ENCODE measurements at regions not wholly inside any gene's neighbourhood (a gene's known extent, or its start where the extent isn't known, plus 50 kb on each side); places are given as distances from the start of the nearest gene placed in this dataset.

DNA sequence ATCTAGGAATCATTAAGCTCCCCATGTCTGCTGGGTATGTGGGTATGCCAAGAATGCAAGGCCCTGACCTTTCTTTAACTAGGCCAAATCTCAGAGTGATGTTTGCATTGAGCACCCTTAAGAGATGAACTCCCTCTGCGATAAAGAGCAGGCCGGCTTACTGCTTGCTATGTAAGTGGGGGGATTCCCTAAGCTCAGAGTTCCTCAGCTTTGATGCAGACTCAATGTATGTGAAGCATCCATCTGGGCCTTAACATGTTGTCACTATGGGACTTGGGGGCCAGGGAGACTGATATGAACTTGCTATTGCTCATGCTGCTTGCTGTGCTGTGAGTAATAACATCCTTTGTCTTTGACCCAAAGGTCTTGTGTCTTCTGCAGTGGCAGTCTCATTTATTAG, 149.7 kb downstream of the C12orf75 start:
- H3K9ac ChIP-seq (ENCODE audit: insufficient read depth, low read depth, low read length), result no peak overlapping the region
- TF ChIP-seq RBM39 (IDR thresholded peaks at IDR 0.05; ENCODE audit: low read depth, low read length, poor library complexity, severe bottlenecking) (no peak), ZNF326 (CRISPR knock-in tag; IDR thresholded peaks at IDR 0.05; ENCODE audit: borderline replicate concordance) (no peak)
- TF ChIP-seq, protein P1, sequence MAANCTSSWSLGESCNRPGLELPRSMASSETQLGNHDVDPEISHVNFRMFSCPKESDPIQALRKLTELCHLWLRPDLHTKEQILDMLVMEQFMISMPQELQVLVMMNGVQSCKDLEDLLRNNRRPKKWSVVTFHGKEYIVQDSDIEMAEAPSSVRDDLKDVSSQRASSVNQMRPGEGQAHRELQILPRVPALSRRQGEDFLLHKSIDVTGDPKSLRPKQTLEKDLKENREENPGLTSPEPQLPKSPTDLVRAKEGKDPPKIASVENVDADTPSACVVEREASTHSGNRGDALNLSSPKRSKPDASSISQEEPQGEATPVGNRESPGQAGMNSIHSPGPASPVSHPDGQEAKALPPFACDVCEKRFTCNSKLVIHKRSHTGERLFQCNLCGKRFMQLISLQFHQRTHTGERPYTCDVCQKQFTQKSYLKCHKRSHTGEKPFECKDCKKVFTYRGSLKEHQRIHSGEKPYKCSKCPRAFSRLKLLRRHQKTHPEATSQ (CRISPR knock-in tag; IDR thresholded peaks at IDR 0.05; ENCODE audit: borderline replicate concordance), result no peak
- 21% methylated on average over 2 of the region's 2 CpGs for WGBS (ENCODE audit: low lambda C conversion rate)
- no peak overlapping the region for H3K27ac ChIP-seq (ENCODE audit: extremely low read length, insufficient read depth, low read length)
- in situ Hi-C loops (cut with HindIII; ENCODE audit: extremely low pct_ligation_motif_present, low pct_unique_long_range_greater_than_20kb) (no loop called here), intact Hi-C loops (cut with micrococcal nuclease; ENCODE audit: unreplicated experiment) (no loop called here)
- no peaks in the 10 kb centered on the region for H3K79me2 ChIP-seq (ENCODE audit: insufficient read depth, low read length)
- DNase-seq (ENCODE audit: low spot score) (no peak), ATAC-seq (no peak), FAIRE-seq (no peak)
- no peaks in the 10 kb centered on the region for H3K36me3 ChIP-seq (replicated peaks in 1 of 2; ENCODE audit: control insufficient read depth in 1 of 2, insufficient read depth in 2 of 2, low read length in 2 of 2)
- H3K4me1 ChIP-seq (ENCODE audit: insufficient read depth, low read length), result no peaks in the 10 kb centered on the region
- no peak overlapping the region for H2AFZ ChIP-seq (ENCODE audit: low read length)
- H3K9me3 ChIP-seq (ENCODE audit: low read length), result no peaks in the 10 kb centered on the region
- no peak overlapping the region for H3K4me2 ChIP-seq (ENCODE audit: low read depth, low read length)
- ChIA-PET CTCF (ENCODE audit: low intra/inter-chr PET ratio, low total read pairs) (no interaction called here), POLR2A (no interaction called here)
- H3K27me3 ChIP-seq (ENCODE audit: control insufficient read depth in 1 of 2, insufficient read depth in 2 of 2, low read length in 2 of 2), result no peaks in the 10 kb centered on the region
- no TSS peak for BruUV-seq (replicated peaks)
- no peaks in the 10 kb centered on the region for H4K20me1 ChIP-seq (ENCODE audit: insufficient read depth, low read length)
- no peak overlapping the region for H3K4me3 ChIP-seq (replicated peaks in 1 of 3; ENCODE audit: insufficient read depth in 1 of 3, low read depth in 2 of 3, low read length in 3 of 3)

DNA sequence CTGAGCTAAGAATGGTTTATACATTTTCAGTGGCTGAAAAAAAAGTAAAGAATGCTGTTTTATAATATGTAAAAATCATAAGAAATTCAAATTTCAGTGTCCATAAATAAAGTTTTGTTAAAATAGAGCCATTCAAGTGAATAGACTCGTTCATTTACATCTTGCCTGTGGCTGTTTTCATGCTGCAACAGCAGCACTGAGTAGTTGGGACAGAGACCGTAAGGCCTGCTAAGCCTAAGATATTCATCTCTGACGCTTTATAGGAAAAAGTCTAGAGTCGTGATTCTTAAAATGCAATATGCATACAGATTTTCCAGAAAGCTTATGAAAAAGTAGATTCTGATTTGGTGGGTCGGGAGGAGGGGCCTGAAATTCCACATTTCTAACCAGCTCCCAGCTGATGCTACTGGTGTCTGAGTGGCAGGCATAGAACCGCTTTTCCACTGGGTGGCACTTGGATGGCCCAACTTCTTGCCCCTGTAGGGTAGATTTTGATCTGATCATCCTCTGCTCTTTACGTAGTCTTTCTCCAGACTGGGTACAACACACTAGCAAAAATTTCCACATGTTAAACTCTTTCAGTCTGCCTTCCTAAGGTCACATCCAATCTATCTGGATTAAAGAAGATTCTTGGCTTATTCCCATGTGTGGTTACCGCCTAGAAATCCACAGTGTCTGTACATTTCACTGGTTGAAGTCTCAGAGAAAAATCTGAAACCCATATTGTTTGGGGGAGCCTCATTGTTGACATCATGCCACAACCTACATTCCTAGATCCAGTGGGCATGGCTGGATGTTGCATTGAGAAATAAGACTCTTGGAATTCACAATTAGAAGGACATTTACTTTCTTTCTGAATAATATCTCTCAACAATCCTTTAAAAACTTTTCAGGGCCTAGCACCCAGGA, 151.2 kb downstream of the C12orf75 start:
- no peaks in the 10 kb centered on the region for H3K79me2 ChIP-seq (ENCODE audit: insufficient read depth, low read length)
- TF ChIP-seq DMAP1 (CRISPR knock-in tag; IDR thresholded peaks at IDR 0.05) (no peak), IKZF1 (IDR thresholded peaks at IDR 0.05) (no peak), SUZ12 (IDR thresholded peaks at IDR 0.05; ENCODE audit: low read depth, low read length) (no peak), NRL (CRISPR knock-in tag; IDR thresholded peaks at IDR 0.05; ENCODE audit: borderline replicate concordance) (no peak)
- TF ChIP-seq, protein P2, sequence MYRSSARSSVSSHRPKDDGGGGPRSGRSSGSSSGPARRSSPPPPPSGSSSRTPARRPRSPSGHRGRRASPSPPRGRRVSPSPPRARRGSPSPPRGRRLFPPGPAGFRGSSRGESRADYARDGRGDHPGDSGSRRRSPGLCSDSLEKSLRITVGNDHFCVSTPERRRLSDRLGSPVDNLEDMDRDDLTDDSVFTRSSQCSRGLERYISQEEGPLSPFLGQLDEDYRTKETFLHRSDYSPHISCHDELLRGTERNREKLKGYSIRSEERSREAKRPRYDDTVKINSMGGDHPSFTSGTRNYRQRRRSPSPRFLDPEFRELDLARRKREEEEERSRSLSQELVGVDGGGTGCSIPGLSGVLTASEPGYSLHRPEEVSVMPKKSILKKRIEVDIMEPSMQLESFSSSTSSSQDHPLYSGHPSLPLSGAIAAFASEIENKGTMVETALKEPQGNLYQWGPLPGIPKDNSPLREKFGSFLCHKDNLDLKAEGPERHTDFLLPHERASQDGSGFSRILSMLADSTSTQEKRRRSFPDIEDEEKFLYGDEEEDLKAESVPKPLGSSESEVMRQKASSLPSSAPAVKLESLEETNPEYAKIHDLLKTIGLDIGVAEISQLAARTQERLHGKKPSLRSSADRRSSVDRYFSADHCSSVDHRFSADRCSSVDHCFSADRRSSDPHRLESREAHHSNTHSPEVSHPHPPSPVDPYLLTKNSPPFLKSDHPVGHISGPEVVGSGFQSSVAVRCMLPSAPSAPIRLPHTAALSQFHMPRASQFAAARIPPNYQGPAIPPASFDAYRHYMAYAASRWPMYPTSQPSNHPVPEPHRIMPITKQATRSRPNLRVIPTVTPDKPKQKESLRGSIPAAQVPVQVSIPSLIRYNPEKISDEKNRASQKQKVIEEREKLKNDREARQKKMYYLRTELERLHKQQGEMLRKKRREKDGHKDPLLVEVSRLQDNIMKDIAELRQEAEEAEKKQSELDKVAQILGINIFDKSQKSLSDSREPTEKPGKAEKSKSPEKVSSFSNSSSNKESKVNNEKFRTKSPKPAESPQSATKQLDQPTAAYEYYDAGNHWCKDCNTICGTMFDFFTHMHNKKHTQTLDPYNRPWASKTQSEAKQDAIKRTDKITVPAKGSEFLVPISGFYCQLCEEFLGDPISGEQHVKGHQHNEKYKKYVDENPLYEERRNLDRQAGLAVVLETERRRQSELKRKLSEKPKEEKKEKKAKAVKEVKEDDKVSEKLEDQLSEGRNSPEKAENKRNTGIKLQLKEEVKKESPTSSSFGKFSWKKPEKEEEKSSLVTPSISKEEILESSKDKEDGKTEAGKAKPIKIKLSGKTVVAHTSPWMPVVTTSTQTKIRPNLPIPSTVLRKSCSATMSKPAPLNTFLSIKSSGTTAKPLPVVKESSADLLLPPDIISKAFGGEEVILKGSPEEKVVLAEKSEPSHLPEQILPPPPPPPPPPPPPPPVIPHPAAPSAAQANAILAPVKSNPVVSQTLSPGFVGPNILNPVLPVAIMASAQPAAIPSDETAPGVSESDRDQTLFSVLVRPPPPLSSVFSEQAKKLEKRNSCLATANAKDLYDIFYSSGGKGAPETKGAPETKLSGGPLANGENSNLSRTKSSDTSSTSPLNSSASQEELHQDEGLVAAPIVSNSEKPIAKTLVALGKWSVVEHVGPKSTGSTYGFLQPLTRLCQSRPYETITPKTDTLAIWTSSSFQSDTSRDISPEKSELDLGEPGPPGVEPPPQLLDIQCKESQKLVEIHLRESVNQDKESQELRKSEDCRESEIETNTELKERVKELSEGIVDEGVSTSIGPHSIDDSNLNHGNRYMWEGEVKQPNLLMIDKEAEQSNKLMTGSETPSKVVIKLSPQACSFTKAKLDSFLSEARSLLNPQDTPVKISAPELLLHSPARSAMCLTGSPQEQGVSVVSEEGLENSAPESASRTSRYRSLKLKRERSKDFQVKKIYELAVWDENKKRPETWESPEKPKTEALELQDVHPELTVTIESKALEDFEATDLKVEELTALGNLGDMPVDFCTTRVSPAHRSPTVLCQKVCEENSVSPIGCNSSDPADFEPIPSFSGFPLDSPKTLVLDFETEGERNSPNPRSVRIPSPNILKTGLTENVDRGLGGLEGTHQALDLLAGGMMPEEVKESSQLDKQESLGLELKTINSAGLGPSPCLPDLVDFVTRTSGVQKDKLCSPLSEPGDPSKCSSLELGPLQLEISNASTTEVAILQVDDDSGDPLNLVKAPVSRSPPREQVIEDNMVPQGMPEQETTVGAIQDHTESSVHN (CRISPR knock-in tag; IDR thresholded peaks at IDR 0.05), result no peak

More for the DNA sequence above, 151.2 kb downstream of the C12orf75 start:
- no peaks in the 10 kb centered on the region for H3K36me3 ChIP-seq (replicated peaks in 1 of 2; ENCODE audit: control insufficient read depth in 1 of 2, insufficient read depth in 2 of 2, low read length in 2 of 2)
- in situ Hi-C loops (cut with HindIII; ENCODE audit: extremely low pct_ligation_motif_present, low pct_unique_long_range_greater_than_20kb) (no loop called here), intact Hi-C loops (cut with micrococcal nuclease; ENCODE audit: unreplicated experiment) (no loop called here)
- no peak overlapping the region for H3K4me3 ChIP-seq (replicated peaks in 1 of 3; ENCODE audit: insufficient read depth in 1 of 3, low read depth in 2 of 3, low read length in 3 of 3)
- no peaks in the 10 kb centered on the region for H3K4me1 ChIP-seq (ENCODE audit: insufficient read depth, low read length)
- H3K27me3 ChIP-seq (ENCODE audit: control insufficient read depth in 1 of 2, insufficient read depth in 2 of 2, low read length in 2 of 2), result no peaks in the 10 kb centered on the region
- no peak for DNase-seq (ENCODE audit: low spot score)
- no peak overlapping the region for H3K27ac ChIP-seq (ENCODE audit: extremely low read length, insufficient read depth, low read length)
- CTCF ChIA-PET (ENCODE audit: low intra/inter-chr PET ratio, low total read pairs), result no interaction called here
- H2AFZ ChIP-seq (ENCODE audit: low read length), result no peak overlapping the region
- 42% methylated on average over 8 of the region's 8 CpGs for WGBS (ENCODE audit: low lambda C conversion rate)
- ATAC-seq, result no peak
- no peak overlapping the region for H3K4me2 ChIP-seq (ENCODE audit: low read depth, low read length)
- no peaks in the 10 kb centered on the region for H4K20me1 ChIP-seq (ENCODE audit: insufficient read depth, low read length)
- H3K9me3 ChIP-seq (ENCODE audit: low read length), result no peaks in the 10 kb centered on the region
- no TSS peak for BruUV-seq (replicated peaks)
- FAIRE-seq, result no peak
- H3K9ac ChIP-seq (ENCODE audit: insufficient read depth, low read depth, low read length), result no peak overlapping the region
- POLR2A ChIA-PET, result no interaction called here
